ENCODE measurements at regions not wholly inside any gene's neighbourhood (a gene's known extent, or its start where the extent isn't known, plus 50 kb on each side); places are given as distances from the start of the nearest gene placed in this dataset.

- no peak for DNase-seq
Measured at GRCh38 chr6:132977413-132977812, 163.0 kb downstream of the RPS12 start.

DNA sequence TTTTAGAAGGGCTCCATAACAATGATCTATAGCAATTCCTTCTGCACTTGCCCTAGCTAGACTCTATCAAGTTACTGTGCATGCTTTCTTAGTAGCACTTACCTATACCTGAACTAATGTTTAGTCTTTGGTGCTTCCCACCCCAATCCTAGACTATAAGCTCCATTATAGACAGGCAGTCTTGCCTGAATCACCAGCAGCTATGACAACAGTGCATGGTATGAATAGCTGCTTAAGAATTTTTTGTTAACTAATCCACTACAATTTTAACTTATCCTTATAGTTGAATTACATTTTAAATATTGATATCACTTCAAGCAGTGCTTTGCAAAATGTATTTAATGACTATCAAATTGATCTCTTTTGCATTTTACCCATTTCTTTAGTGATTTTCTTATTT, 164.3 kb downstream of the RPS12 start:
- DNase-seq, result no peak

- DNase-seq, result no peak
Measured at GRCh38 chr6:132993738-132994137, 179.4 kb downstream of the RPS12 start.

DNA sequence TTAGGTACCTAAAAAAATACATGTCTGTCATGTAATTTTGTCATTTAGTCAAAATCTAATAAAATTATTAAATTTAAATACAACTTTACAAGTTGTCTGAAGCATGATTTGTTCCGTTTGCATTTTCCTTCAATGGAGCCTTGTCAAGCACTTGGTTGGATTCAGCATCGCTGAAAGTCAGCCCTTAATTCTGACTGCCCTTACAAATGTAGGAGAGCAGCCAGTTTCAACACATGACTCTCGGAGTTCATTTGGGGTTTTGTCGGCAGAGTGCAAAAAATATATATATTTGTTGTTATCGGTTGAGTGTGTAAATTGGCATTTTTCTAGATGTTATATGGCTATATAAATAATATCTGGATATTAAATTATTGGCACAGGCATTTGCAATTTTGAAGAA, 180.6 kb downstream of the RPS12 start:
- DNase-seq, result no peak

DNA sequence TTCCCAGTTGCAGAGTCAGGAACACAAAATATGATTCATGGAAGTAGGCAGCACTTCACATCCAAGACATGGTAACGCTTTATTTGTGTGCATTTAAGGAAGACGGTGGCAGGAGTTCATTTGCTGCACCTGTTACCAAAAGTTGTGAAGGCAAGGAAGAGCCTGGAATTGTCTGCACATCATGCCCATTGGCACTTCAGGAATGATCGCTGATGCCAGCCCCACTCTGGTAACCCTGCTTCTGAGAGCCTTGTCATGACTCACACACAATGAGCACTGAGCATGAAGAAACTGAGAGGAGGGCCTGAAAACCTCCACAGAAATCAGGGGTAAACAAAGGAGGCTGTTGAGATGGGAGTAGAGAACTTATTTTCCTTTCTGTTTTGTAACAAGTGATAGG, 181.1 kb downstream of the RPS12 start:
- no peak for DNase-seq

GRCh38 chr6:132998418-132998817, 184.0 kb downstream of the RPS12 start:
- no peak for DNase-seq

- DNase-seq, result no peak
Measured at GRCh38 chr6:133001040-133001565, 186.7 kb downstream of the RPS12 start.

GRCh38 chr6:133004304-133004884, 190.0 kb downstream of the RPS12 start:
- no peak for DNase-seq

DNA sequence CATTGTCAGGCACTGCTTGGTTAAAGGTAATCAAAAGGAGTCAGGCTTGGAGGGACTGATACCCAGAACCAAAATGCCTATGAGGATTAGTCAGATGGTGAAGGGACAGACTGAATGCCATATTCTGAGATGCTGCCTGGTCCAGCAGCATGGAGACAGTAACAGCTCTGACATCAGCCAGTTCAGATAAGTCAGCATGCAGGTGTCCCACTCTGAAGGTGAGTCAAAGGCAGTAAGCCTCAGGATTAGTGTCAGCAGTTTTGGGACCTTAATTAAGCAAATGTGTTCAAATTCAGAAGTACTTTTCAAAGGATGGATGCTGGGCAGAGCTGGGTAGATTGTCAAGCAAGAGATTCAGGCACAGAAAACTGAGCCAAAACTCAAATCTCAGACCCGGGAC, 198.4 kb downstream of the RPS12 start:
- DNase-seq, result no peak

DNA sequence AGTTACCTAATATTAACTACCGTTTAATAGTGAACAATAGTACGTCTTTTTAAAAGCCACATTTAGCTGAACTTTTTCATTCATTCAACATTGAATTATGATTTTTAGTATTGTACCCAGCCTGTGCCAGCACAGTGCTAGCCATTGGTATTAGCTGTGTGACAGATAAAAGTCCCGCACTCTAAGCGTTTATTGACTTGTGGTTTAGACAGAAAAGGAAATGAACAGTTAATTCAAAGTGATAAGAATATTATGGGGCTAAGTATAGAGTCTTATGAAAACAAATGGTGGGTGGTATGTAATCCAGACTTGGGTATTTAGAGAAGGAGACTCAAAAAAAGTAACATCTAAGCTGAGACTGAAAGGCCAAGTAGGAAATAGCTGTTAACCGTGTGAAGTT, 202.3 kb downstream of the RPS12 start:
- no peak for DNase-seq

- DNase-seq, result no peak
Measured at GRCh38 chr6:133017581-133017980, 203.2 kb downstream of the RPS12 start.

DNA sequence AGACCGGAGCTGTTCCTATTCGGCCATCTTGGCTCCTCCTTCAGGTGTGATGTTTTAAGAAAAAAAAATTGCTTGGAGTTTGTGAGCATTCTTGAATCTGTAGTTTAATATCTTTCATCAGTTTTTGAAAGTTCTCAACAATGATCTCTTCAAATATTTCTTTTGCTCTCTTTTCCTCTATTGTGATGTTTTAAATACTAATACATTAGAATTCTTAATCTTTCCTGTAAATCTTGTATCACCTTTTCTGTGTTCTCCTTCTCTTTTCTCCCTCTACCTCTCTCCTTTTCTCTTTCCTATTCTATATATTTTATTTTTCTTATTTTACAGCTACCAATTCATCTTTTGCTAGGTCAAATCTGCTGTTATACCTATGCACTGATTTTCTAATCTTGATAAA, 212.3 kb downstream of the RPS12 start:
- no peak for DNase-seq

GRCh38 chr6:133033263-133033662, 207.9 kb upstream of the EYA4 start:
- DNase-seq, result no peak

DNA sequence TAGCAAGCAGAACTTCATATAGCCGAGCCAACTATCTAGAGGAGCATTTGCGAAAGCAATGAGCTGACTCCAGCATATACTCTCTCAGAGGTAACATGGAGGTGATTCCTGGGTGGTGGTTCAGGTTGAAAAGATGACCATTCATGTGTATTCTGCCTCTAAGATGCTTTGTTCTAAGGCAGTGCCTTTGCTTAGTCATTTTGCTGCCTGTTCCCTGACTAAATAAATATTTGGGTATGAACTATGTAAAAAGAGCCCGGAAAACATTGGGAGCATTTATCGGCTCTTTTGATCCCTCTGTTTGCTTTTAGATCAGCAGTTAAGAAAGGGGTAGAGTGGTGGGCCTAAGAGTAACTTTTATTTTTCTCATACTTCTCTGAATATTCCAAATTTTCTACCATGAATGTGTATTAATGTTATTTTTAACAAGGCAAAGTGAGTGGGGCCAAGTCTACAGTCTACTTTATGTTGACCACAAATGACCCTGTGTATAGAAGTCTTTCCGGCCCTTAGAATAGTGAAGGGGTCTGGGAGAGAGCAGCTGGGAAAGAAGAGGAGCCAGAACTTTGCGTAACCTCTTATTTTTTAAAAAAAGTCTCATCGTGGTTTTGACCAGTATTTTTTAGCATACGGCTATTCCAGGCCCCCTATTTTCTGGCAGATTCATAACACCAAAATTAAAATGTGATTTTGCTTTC, 206.5 kb upstream of the EYA4 start:
- no peak for DNase-seq

- DNase-seq, result no peak
Measured at GRCh38 chr6:133040094-133040802, 200.9 kb upstream of the EYA4 start.

DNA sequence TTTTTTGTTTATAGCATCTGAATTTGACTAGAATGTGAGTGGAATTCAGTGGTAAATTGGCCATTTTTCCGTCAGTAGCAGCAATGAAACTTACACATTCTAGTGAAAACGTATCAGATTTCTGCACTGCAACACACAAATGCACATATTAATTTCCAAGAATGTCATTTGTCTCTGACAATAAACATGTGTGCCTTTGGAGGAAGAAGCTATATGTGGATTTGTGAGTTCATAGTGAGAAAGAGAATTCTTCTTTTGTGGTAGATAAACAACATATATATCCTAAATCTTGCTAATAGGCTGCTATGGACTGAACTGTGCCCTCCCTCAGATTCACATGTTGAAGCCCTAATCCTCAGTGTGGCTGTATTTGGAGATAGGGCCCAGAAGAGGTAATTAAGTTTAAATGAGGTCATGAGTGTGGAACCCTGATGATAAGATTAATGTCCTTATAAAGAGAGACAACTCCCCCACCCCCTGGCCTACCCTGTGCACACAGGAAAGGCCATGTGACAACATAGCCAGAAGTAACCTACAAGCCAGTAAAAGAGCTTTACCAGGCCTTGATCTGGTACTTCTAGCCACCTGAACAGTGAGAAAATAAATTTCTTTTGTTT, 200.2 kb upstream of the EYA4 start:
- no peak for DNase-seq

- no peak for DNase-seq
Measured at GRCh38 chr6:133042550-133043120, 198.5 kb upstream of the EYA4 start.

DNA sequence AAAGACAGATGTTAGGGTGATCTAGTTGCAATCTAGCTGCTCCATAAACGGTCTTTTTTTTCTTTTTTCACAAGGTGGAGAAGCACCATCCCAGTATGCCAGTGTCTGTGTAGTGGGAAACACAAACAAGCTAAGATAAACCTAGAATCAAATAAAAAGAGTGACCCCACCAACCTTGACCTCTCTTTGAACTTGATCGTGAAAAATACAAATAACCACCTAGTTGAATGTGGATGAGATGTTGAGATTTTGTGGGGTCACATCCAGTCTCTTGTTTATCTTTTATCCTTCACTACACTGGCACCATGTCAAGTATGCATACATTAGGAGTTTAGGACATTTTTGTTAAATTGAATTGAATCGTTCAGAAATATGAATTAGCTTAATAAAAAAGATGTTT, 194.6 kb upstream of the EYA4 start:
- no peak for DNase-seq

DNA sequence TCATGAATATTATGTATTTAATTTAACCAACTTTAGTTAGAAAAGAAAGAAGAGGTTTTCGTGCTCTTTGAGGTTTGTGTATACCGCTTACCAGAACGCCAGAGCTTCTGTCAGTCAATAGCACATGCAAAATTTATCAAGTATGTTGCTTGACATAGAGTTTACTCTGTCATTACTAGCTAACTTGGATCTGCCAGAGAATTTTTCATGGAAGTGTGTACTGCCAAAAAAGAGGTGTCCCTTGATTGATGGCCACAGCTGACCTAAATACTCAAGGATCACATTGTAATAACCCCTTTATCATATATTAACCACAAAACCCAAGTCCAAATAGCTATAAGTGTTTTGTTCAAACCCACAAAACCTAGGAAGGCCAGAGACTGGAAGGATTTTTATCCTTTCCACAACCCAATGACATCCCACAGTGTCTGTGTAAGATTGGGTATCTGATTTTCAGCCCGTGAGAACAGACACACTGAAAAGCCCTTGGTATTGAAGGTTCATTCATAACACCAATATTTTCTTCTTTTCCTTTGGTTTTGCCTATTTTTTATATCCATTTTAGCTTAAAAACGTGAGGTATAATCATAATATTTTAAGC, 194.0 kb upstream of the EYA4 start:
- no peak for DNase-seq

- no peak for DNase-seq
Measured at GRCh38 chr6:133047706-133048105, 193.5 kb upstream of the EYA4 start.

- no peak for DNase-seq
Measured at GRCh38 chr6:133051240-133051639, 189.9 kb upstream of the EYA4 start.

DNA sequence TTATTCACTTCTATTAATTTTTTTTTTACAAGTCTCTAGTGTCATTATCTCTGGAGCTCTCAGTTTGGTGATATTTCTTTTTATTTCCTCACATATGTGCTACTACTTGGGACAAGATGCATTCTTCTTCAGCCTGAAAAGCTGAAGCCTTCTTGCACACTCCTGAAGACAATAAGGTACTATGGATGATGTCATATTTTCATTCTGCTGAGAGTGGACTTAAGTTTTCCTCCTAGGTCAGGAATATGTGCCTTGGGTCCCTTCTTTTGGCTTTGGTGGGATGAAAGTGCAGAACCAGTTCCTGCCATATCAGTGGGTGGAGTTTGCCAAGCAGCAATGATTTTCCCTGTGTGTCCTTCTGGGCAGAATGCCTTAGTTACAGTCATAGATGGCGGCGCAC, 188.7 kb upstream of the EYA4 start:
- no peak for DNase-seq

GRCh38 chr6:133055441-133055966, 185.7 kb upstream of the EYA4 start:
- DNase-seq, result no peak
